ENCODE measurements at regions not wholly inside any gene's neighbourhood (a gene's known extent, or its start where the extent isn't known, plus 50 kb on each side); places are given as distances from the start of the nearest gene placed in this dataset.

DNA sequence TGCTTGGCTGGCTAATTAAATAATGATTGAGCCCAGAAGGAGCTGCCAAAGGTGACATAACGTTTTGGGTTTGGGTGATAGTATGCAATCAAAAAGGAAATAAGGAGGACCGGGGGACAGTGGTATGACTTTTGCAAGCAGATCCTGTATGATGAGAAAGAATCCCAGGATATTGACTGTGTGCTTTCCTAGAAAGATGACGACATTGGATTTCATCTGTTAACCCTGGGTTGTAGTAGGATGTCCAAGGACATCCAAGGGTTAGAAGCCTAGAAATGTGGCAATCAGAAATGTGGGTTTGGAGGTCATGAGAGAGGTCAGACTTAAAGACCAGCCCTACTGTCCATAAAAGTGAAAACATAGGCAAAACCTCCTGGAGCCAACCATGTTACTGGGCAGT lies 50.3 kb upstream of the HMHB1 start:
- DNase-seq (ENCODE audit: low spot score): no peak

GRCh38 chr5:143760755-143761154 lies 51.2 kb upstream of the HMHB1 start:
- no peak for DNase-seq (ENCODE audit: low spot score)

- no peak for DNase-seq (ENCODE audit: low spot score)
These were observed 51.8 kb upstream of the HMHB1 start for GRCh38 chr5:143760131-143760505.

- no peak for DNase-seq (ENCODE audit: low spot score)
These were observed 52.4 kb upstream of the HMHB1 start for GRCh38 chr5:143759396-143760130.

- DNase-seq (ENCODE audit: low spot score): no peak
These were observed 53.2 kb upstream of the HMHB1 start for GRCh38 chr5:143758750-143759149.

GRCh38 chr5:143758015-143758414 lies 53.9 kb upstream of the HMHB1 start:
- no peak for DNase-seq (ENCODE audit: low spot score)

GRCh38 chr5:143757116-143757515 lies 54.8 kb upstream of the HMHB1 start:
- no peak for DNase-seq (ENCODE audit: low spot score)

- no peak for DNase-seq (ENCODE audit: low spot score)
These were observed 56.0 kb upstream of the HMHB1 start for GRCh38 chr5:143755966-143756365.

DNA sequence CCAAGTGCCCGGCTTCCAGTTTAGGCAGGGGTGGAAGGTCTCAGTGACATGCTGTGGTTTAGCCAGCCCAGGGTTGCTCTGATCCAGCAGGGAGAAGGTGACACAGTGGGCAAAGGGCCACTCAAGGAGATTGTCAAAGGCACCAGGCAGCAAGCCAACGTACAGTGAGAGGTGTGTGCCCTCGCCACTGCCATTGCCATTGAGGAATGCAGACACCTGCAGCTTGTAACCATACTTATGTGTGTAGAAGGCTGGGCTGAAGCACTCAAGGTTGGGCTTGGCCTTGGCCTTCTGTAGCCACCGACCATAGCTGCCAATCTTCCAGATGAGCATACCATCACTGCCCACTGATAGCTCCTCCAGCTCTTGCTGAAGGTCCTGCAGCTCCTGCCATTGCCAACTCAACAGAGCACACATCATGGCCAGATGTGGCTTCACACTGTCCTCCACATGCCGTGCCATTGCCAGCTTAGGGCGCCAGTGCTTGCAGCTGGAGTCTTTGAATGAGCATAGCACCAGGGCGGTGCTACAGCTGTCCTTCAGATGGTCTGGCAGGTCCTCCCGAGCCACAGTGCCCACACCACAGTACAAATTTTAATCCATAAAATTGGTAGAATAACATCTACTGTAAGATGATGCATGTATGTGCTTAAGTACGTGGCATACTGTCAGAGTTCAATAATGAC lies 59.7 kb upstream of the HMHB1 start:
- DNase-seq (ENCODE audit: low spot score): peak; percentile 45

DNA sequence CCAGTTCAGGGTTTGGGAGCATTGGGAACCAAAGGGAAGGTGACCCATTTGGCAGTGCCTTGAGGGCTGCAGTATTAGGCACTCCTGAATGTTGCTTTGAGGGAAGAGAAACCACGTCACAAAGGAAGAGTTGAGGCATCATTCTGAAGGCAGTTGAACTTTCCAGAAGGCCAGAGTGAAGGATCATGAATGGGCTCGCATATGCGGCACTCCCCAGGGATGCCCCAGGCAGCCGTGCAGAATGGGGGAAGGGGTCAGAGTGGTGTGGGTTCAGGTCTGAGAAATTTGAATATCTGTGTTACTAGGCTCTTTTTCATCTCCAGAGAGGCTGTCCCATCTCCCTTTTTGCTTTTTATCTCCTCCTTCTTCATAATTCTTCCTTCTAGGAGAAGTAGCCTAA lies 60.6 kb upstream of the HMHB1 start:
- DNase-seq (ENCODE audit: low spot score): no peak

GRCh38 chr5:143749581-143750205 lies 62.3 kb upstream of the HMHB1 start:
- no peak for DNase-seq (ENCODE audit: low spot score)

GRCh38 chr5:143748516-143748915 lies 63.4 kb upstream of the HMHB1 start:
- DNase-seq (ENCODE audit: low spot score): no peak

GRCh38 chr5:143742951-143743350 lies 69.0 kb upstream of the HMHB1 start:
- no peak for DNase-seq (ENCODE audit: low spot score)

DNA sequence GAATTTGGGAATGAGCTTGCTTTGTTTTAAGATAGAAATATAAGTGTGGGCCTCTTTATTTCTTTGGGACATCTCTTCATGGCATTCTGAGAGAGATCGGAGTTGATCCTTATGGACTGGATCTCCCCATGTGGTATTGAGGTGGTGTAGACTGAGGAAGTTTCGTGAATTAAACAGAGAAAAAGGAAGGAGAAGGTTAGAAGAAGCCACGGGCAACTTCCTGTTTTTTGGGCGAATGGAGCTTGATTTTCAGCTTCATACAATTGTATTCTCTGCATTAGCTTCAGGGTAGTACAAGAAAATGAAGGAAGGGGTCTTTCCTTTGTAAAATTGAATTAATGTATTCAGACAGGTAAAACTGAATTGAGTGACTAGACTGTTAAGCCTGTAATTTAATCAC lies 70.5 kb upstream of the HMHB1 start:
- no peak for DNase-seq (ENCODE audit: low spot score)

GRCh38 chr5:143740956-143741355 lies 71.0 kb upstream of the HMHB1 start:
- no peak for DNase-seq (ENCODE audit: low spot score)

DNA sequence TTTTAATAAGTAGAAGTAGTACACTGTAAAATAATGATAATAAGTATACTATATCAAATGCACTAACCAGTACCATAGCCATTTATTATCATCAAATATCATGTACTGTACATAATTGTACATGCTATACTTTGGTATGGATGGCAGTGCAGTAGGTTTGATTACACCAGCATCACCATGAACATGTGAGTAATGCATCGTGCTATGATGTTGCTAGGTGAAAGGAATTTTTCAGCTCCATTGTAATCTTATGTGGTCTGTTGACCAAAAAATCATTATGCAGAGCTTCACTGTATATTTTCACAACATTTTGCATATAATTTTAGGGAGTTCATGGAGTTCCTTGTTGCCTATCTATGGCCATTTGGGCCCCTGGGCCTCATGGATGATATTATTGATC lies 72.2 kb upstream of the HMHB1 start:
- DNase-seq (ENCODE audit: low spot score): no peak

DNA sequence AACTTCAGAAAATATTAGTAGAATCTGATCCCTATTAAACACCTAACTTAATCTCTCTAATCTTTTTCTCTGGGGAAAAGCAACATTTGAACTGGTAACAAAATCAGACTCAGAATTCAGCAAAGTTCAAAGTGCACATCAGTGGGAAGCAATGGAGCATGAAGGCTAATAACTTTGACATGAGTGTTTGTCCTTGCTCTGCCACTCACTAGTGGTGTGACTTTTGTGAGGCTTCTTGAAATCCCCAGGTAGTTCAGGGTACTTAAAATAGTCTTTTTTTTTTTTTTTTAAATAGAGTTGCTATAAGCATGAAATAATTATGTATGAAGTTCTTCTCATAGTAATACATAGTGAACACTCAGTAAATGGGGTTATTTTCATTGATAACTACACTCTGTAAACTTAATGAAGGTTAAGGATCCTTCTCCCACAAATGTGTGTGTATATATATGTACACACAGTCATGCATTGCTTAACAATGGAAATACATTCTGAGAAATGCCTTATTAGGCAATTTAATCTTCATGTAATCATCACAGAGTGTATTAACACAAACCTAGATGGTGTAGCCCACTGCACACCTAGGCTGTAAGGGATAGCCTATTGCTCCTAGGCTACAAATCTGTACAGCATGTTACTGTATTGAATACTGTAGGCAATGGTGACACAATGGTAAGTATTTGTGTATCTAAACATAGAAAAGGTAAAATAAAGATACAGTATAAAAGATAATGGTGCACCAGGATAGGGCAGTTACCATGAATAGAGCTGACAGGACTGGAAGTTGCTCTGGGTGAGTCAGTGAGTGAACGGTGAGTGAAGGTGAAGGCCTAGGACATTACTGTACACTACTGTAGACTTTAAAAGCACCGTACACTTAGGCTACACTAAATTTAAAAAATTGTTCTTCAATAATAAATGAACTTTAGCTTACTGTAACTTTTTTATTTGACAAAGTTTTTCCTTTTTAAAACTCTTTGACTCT lies 73.3 kb upstream of the HMHB1 start:
- DNase-seq (ENCODE audit: low spot score): no peak

DNA sequence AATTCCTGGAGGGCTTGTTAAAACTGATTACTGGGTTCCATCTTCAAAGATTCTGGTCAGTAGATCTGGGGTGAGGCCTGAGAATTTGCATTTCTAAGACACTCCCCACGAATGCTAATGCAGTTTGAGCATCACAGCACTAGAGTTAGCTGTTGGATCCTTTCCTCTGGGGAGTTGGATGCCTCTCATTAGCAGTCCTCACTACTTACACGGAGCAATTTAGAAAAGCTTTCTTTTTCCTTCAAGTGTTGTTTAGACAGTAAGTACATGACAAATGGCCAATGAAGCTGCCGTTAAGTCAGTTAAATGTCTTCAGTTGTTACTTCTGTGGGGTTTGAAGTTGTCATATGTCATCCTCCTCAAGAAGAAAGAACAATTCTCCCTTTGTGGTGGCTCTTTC lies 74.9 kb upstream of the HMHB1 start:
- no peak for DNase-seq (ENCODE audit: low spot score)

- no peak for DNase-seq (ENCODE audit: low spot score)
These were observed 77.5 kb upstream of the HMHB1 start for GRCh38 chr5:143734456-143734780.

DNA sequence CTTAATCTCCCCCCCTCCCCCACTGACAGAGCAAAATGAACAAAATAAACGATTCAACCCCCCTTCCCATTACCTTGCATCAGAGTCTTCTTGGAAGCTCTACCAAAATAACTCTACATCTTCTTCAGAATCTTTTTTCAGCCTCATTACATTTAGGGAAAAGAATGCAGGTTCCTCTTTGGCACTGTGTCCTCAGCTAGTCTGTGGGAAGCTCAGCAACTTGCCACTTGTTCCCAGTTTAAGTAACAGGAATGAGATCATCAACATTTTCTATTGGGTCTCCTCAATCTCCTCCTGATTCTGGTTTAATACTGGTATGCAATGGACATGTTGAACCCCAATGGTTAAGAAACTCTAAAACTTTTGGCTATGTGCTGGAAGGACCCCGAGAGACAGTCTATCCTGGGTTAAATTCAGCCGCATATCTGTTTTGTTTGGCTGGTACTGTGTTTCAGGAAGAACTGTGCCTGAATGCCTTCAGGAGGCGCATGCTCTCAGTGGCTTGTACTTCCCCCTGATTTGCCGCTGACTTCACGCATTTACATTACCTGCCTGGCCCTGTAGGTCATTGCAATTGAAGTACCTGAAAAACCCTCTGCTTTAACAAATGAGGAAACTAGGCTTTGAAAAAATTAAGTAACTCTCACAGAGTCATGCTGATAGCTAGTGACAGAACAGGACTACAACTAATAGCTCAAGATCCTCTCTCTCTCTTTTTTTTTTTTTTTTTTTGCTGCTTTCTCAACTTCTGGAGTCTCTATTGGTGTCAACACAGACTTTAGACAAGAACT lies 78.1 kb upstream of the HMHB1 start:
- no peak for DNase-seq (ENCODE audit: low spot score)

DNA sequence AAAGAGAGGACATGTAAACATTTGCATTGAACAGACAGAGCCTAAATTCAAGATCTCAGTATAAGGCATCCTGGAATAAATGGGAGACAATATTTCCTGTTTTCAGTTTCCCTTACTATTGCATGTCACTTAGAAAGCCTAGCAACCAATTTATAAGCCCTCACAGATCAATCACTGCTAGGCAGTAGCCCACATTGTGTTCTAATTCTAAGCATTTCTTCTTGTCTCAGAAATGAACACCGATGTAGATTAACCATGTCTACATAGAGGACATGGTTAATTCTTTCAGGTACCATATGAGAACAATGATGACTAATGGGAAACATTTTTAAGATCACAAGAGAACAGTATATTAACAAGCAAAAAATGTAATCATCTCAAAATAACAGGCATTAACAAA lies 79.6 kb upstream of the HMHB1 start:
- no peak for DNase-seq (ENCODE audit: low spot score)
